Hypothalamus (tissue), 51 donors: ENCODE measurements at regions not wholly inside any gene's neighbourhood (a gene's known extent, or its start where the extent isn't known, plus 50 kb on each side); places are given as distances from the start of the nearest gene placed in this dataset.
A peak's percentile ranks its signal among the peaks of the same experiment; 100 is the strongest.

Experiments used
- DNase-seq, 51 donors: peaks; one replicate each; lab custom pipeline; 2025; lab: John Stamatoyannopoulos, UW

DNA sequence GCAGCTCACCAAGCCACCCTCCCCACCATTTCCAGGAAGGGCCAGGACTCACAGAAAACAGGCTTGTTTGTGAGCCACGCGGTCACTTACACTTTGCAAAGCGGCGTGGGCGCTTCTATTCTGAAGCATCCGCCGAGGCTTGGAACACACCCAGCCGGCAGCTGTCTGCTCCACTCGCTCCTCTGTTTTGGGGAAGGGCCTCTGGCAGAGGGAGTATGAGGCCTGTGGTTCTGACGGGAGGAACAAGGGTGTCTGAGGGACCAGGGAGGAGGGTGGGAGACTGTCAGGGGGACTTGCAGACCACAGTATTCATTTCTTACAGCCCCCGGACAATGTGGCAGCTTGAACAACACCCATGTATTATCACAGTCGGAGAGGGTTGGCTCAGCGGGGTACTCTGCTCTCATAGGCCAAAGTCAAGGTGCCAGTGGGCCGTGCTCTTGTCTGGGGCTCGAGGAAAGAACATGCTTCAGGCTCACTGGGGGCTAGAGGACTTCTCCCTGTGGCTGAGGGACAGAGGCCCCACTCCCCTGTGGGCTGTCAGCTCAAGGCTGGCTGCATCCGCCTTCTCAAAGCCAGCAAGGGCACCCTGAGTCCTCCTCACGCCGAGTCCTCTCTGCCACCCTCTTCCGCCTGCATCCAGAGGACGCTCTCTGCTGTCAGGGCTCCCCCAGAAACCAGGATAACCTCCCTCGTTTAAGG lies 60.4 kb upstream of the FAM20C start:
- DNase-seq, result peak in 22 of 51 donors; percentile 14 to 64 (median 37)

DNA sequence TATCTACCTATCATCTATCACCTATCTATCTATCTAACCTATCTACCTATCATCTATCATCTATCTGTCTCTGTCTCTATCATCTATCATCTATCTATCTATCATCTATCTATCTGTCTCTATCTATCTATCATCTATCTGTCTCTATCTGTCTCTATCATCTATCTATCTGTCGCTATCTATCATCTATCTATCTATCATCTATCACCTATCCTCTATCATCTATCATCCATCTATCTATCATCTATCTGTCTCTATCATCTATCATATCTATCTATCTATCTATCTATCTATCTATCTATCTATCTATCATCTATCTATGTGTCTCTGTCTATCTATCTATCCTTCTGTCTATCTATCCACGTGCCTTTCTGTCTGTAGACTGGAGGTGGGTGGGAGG lies 59.5 kb upstream of the FAM20C start:
- no peak for DNase-seq

DNA sequence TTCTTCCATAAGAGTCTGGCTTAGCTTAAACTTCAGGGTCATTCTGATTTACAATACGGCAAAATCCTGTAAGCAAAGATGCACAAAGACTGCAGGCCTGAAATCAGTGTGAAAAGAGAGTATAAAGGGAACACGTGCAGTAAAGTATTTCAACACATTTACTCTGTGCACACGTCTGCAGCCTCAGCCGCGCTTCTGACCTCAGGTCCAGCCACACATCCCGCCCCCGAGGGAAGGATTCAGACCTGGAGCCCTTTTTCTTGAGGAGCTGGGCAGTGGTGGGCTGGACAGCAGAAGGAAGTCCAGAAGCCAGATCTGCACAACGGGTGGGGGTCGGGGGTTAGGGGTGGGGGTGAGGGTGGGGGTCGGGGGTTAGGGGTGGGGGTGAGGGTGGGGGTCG lies 58.9 kb upstream of the FAM20C start:
- DNase-seq, result no peak

DNA sequence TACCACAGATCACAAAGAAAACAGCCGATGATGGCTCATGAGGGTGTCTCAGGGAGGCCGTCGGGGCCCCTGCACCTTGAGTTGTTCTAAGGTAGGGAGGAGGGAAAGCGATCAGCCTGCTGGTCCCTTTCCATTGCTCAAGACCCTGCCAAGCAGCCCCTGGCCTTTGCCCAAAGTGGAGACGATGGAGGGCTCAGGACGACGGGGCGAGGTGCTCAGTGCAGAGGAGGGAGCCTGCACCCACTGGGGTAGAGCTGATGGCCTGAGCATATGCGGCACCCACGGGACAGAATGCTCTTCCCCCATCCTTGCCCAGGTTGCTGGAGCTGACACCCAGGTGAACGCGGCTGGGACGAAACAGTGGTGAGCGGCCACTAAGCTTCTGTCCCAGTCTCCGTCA lies 58.3 kb upstream of the FAM20C start:
- no peak for DNase-seq

DNA sequence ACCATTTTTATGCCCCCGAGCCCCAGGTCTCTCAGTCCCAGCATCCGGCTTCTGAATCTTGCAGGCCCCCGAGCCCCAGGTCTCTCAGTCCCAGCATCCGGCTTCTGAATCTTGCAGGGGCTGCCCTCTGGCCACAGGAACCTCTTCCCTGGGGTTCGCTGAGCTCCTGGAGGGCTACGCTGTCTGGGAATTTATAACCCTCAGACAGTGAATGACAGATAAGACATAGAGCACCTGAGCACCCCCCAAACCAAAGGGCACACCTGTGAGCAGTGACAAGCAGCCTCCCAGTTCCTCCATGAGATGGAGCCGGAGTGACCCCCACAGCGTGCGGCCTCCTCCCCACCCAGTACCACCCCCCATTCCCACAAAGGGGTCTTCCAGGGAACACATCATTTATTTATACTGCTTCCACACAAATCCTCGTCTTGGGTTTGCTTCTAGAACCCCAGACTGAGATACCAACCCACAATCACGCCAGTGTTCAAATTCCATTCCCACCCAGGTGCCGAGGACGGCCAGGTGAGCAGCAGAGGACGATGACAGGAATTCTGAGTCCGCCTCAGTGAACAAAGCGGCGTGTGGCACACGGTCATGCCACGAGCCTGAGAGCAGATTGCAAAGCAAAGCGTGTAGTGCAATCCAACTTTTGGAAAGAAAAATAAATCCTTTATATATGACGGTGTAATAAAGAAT lies 57.7 kb upstream of the FAM20C start:
- DNase-seq, result no peak

DNA sequence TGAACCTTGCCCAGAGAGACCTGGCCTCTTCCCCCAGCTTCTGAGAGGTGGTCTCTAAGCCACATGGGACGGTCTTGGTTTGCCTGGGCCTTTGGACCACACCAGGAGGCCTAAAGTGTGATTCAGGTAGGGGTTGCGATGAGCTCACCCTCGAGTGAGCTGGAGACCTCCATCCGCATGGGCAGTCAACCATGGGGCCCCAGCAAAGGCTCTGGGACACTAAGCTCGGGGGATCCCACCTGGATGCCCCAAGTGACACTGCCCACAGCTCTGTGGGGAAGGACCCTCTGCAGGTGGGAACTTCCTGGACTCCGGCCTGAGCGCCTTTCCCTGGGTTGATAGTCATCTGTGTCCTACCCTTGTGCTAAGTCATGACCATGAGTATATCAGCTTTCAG lies 57.1 kb upstream of the FAM20C start:
- no peak for DNase-seq

DNA sequence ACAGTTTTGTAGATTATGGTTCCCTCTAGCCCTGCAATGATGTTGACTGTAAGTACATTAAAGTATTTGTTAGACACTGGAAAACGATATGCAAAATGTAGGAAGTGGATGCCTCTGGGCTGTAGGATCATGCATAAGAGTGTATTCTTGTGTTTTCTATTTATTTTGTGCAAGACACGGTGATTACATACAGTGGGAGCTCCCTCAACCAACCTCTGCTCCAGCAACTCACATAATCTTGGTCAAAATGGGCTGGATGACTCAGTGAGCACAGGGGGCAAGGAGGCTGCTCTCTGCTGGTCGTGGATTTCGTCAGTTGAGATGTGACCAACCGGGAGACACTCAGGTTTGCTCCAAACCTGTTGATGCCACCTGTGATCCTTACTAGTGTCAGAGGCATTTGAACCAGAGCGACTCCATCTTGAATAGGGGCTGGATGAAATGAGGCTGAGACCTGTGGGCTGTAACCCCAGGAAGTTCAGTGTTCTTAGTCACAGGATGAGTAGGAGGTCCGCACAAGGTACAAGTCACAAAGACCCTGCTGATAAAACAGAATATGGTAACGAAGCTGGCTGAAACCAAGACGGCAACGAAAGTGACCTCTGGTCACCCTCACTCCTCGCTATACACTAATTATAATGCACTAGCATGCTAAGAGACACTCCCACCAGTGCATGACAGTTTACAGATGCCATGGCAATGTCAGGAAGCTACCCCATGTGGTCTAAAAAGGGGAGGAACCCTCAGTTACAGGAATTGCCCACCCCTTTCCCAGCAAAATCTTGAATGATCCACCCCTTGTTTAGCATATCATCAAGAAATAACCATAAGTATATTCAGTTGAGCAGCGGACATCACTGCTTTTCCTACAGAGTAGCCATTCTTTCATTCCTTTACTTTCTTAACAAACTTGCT lies 56.4 kb upstream of the FAM20C start:
- DNase-seq, result no peak

DNA sequence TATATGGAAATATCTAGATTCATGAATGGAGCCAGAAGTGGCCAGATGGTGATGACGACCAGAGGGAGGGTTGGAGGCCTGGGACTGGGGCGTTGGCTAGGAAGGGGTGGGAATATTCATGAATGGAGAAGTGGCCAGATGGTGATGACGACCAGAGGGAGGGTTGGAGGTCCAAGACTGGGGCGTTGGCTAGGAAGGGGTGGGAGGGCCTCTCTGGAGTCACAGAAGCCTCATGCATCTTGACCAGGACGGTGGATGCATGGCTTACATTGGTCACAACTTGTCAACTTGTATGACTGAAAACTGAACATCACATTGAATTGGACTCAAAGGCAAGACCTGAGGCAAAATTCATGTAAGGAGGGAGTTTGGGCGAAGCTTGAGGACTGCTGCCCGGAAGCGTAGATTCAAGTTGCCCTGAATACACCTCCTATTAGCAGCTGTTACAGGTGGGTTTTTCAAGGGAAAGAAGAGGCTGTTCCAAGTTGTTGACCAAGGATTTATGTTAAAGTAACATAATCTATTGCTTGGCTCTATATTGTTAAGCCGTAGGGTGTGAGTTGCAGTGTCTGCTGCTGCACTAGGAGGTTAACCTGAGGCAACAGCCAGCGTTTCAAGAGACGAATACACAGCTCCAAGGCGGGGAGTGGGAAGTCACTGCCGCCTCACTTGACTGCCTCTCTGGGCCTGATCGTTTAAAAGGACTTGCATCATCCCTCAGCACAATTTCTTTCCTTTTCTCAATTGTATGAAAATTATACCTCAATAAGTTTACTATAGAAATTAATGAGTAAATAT lies 55.1 kb upstream of the FAM20C start:
- no peak for DNase-seq

DNA sequence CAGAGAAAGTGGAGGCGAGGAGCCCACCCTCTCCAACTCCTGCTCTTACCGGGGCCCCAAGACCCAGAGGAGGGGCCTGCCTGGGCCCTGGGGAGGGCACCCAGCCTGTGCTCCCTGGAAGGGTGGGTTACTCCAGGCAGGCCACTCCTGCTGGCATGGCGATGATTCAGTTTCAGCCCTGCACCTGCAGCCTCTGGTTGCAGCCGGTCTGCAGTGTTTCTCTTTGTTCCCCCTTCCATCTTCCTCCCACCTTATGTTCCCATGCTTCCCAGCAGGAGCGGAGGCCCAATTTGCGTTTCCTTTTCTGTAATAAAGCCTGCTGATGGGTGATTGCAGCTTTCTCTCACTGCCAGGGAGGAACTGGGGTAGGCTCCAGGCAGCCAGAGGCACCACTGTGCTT lies 53.2 kb upstream of the FAM20C start:
- peak in 1 of 51 donors; percentile 46 for DNase-seq

DNA sequence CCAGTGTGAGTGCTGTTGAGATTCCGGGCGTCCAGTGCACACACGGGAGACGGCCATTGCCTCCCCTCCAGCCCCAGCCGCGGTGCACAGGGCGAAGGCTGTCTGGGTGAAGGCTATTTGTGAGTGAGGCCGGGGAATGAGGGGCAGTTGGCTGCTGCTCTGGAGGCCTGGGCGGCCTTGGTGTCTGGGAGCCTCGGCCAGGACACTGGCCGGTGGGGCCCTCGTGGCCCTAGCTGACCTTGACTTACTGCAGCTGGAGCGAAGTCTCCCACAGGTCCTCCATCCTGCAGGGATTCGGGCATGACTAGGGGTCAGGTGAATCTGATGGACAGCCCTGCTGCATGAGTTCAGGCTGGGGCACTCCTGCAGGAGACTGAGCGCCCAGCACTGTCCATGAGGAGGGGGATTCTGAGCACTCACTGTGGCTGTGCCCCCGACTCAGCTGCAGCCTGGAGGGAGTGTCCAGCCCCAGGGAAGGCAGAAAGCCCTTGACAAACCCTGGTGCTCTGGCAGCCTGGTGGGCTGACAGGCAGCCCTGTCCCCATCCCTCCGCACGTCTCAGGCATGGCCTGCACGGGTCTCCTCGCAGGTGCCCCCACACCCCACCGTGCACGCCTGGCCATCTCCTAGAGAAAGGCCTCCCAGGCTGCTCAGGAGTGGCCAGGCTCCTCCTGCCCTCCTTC lies 52.7 kb upstream of the FAM20C start:
- DNase-seq, result no peak

DNA sequence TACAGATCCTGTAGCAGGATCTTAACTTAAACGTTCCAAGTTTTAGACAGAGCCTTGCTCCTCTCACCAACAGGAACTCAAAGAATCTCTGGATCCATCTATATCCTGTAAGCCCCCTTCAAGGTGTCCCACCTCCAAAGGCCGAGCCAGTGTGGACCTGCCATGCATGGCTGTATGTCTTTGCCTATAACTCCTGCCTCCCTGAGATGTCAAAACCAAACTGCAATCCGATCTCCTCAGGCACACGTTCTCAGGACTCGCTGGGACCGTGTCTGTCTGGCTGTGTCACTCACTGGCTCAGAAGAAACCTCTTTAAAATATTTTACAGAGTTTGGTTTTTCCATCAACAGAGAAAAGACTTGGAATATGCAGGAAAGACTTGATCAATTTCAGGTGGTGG lies 51.4 kb upstream of the FAM20C start:
- no peak for DNase-seq

DNA sequence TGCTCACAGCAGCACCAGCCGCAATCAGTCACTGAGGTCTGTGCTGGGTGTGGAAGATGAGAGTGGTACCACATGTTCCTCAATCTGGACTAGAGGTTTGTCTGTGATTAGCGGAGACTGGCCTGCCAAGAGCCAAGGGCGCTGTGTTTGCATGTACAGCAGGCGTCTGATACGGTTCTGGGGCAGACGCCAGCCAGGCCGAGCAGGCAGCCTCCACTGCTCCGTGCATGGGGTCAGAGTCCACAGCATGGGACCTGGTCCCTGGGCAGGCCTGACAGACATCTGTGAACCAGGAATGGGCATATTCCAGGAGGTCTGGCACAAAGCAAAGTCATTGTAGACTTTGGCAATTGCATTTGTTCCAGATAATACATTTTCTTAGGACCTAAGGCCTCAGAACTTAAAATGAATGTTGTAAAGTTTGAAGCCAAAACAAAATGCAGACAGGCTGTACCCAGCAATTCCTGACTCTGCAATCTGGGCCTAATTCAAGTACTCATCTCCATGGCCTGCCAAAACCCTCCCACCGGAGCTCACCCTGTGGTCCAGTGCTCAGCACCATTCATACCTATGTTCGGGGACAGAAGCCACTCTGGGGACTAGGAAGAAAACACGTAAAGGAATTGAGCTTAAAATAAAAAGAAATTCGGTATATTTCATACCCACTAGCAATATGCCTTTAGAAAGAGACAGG lies 50.0 kb upstream of the FAM20C start:
- no peak for DNase-seq
